Left renal pelvis (tissue), 4 donors: ENCODE measurements at regions not wholly inside any gene's neighbourhood (a gene's known extent, or its start where the extent isn't known, plus 50 kb on each side); places are given as distances from the start of the nearest gene placed in this dataset.

Source experiments
- DNase-seq, 4 donors: peaks; one replicate each; pipeline ENCODE4 v3.0.0-alpha.2; 2013; ENCODE audit warnings: low read depth in 4 of 4, low spot score in 3 of 4

DNA sequence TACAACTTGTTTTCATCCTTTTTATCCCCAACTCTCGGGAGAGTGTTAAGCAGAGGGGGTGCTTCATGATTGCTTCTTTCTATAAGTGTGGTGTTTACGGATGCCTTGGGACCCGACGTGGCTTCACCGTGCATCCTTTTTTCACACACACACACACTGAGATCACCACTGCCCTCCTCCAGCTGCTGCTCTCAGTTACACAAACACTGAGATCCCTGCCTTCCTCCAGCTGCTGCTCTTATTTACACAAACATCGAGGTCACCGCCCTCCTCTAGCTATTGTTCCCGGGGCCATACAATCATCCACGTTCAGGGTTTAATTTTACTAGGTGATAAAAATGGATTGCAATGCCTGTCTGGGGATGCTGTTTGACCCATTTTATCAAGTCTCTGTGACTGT lies 155.4 kb upstream of the FAM9B start:
- no peak for DNase-seq

GRCh38 chrX:9191392-9191791 lies 157.5 kb upstream of the FAM9B start:
- no peak for DNase-seq

DNA sequence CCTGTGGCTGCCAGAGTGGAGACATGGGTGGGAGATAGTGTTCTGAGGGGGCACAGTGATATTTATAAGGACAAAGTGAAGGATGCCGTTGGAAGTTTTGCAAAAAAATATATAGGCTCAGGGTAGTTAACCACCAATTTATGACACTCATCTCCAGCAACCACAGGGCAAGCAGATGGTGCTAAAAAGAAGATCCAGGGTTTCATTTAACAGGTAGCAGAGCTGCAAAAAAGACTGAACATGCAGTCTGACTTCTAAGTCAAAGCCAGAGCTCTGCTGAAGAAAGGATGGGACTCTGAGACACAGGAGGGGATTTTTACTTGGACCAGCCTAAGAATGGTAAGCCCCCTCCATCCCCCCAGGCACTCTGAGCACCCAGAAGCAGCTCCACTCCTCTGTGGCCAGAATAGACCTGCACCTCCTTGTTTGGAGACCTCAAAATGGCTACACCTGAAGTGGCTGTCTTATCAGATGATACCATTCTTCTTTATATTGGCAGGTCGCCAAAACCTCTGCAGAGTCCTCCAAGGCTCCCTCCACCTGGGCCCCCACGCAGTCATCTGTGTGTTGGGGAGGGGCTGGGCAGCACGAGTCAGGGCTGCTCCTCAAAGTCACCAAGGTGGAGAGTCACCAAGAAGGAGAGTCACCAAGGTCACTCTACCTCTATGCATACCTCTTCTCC lies 161.4 kb upstream of the FAM9B start:
- no peak for DNase-seq

- no peak for DNase-seq
These were observed 163.2 kb upstream of the FAM9B start for GRCh38 chrX:9196961-9197640.

GRCh38 chrX:9204560-9204959 lies 170.6 kb upstream of the FAM9B start:
- no peak for DNase-seq

DNA sequence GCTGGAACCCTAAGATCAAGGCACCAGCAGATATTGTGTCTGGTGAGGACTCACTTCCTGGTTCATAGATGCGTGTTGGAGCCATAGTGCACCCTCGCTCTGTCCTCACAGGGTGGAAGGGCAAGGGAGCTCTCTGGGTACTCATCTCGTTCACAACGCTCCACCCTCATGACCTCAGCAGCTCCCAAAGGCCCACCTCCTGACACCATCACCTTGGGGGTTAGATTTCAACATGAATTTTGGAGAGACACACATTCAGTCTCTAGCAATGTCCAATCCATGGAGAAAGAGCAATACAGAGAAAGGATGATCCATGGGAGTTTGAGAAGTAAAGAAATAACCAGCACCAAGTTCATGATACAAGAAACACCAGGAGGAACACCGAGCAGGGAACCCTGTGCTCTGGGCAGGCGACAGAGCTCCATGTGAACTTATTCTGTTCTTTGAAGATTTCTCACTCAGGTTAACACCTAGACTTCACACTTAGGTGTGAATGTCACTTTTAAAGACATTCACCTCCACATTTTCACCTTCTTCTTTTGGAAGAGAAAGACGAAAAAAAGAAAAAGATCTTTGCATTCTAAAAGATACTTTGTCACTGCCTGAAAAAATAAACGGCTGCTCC lies 171.8 kb upstream of the FAM9B start:
- DNase-seq = no peak

GRCh38 chrX:9207142-9207541 lies 173.2 kb upstream of the FAM9B start:
- no peak for DNase-seq

GRCh38 chrX:9211269-9211668 lies 177.3 kb upstream of the FAM9B start:
- no peak for DNase-seq

GRCh38 chrX:9221781-9222180 lies 187.9 kb upstream of the FAM9B start:
- DNase-seq = no peak

DNA sequence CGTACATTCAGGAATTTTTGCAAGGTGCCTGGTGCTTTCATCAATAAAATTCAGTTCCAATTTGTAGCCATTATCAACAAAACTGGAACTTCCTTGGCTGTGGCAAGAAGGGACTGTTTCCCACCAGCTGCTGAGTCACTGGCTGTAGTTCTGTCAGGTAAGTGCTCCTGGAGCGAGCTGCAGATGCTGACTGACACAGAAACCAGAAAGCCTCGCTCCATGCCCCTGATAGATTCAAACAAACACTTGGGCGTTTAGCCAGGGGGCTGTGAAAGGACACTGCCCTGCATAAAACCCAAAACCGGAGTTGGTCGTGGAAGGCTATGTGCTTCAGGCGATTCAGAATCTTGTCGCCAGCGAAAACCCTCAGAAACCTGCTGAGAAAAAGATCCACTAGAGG lies 188.4 kb upstream of the FAM9B start:
- no peak for DNase-seq

- DNase-seq = no peak
These were observed 193.3 kb upstream of the FAM9B start for GRCh38 chrX:9227276-9227675.

DNA sequence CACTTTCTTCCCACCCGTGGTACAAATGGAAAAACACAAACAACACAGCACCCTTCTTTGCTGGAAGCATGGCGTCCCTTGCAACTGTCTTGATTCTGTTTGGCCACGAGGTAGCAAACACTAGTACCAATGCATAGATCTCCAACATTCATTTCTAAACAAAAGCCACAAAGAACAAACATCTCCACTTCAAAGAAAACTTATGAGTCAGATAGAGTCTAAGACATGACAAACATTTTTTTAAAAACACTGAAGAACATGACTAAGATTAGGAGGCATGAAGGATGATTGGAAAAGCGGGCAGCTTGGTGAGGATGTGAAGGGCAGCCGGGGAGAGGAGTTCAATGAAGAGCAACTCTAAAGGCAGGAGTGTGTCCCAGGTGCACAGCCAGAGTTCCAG lies 197.6 kb upstream of the FAM9B start:
- no peak for DNase-seq

DNA sequence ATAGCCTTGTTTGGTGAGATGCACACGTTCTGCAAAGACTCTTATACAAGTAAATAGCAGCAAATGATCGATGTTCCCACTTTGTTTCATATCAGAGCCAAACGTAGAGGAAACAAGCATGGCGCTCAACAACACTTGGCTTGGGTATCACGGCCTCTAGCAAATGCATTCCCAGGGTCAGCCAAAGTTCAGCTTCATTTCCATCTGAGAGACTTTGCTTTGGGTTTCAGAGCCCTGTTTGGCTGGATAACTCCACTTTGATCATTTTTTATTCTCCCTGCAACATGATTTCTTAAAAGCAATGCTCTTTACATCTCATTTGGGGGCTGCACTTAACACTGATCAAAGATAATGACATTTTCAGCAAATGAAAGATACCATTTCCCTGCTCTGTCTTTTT lies 199.2 kb upstream of the FAM9B start:
- DNase-seq = no peak

GRCh38 chrX:9234315-9234714 lies 200.4 kb upstream of the FAM9B start:
- no peak for DNase-seq

- no peak for DNase-seq
These were observed 201.8 kb upstream of the FAM9B start for GRCh38 chrX:9235722-9236121.

GRCh38 chrX:9240956-9241355 lies 207.0 kb upstream of the FAM9B start:
- DNase-seq = no peak

- DNase-seq = no peak
These were observed 207.5 kb upstream of the FAM9B start for GRCh38 chrX:9241427-9241826.

GRCh38 chrX:9249051-9249846 lies 215.3 kb upstream of the FAM9B start:
- no peak for DNase-seq

DNA sequence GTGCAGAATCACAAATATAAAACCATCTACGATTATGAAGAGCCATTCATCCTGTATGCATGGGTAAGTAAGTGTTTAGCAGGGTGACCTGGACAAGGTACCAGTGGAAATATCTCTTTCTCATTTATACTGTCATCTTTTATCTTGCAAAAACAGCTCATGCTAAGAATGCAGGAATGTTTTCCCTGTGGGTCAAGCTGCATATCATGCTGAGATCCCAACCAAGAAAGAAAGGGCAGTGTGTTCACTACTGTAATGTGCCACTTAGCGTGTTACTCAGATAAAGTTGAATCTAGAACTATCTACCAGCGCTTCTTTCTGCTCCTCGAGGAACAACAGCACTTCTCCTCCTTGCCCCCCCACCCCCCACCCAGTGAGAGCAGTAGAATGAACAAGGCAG lies 212.7 kb upstream of the TBL1X start:
- DNase-seq = no peak

DNA sequence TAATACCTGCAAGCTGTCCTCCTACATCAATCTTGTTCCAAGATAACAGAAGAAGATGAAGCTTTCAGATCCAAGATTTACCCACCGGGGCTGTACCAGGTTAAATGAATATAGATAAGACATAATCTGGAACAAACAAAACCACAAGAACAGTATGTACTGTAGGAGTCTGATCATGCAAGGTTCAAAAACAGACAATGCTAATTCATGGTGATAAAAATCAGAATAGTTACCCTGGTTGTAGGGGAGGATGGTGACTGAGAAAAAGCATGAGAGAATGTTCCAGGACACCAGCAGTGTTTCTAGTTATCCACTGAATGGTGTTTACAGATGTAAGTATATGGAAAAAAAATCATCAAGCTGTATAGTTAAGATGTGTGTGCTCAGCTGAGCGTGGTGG lies 211.6 kb upstream of the TBL1X start:
- no peak for DNase-seq

- no peak for DNase-seq
These were observed 207.0 kb upstream of the TBL1X start for GRCh38 chrX:9257718-9258420.
